Breast epithelium (tissue), 4 donors: ENCODE measurements at regions not wholly inside any gene's neighbourhood (a gene's known extent, or its start where the extent isn't known, plus 50 kb on each side); places are given as distances from the start of the nearest gene placed in this dataset.

Experiments used
- DNase-seq, 2 donors: peaks; one replicate each; pipeline ENCODE4 v3.0.0-alpha.2; 2019; ENCODE audit warnings: low spot score in 2 of 2
- H3K27ac ChIP-seq, 2 donors: fragments of 200-600 bp; sonication (generic) in 1 of 2; one replicate each; pipeline ENCODE4 v1.5.1; 2016 to 2019; ENCODE audit warnings: mild to moderate bottlenecking in 1 of 2
- H3K27me3 ChIP-seq, 2 donors: fragments of 200-600 bp; sonication (generic) in 1 of 2; one replicate each; pipeline versions ENCODE4 v1.5.1 to v1.6.0; 2017 to 2019; ENCODE audit warnings: control low read depth in 1 of 2, mild to moderate bottlenecking in 1 of 2
- H3K36me3 ChIP-seq: fragments of 200-600 bp; one replicate; pipeline ENCODE4 v1.5.1; 2019
- H3K4me1 ChIP-seq, 2 donors: fragments of 200-600 bp; sonication (generic); one replicate each; pipeline ENCODE4 v1.5.1; 2016 to 2019; ENCODE audit warnings: control low read depth in 1 of 2
- H3K4me3 ChIP-seq, 3 donors: fragments of 200-600 bp; sonication (generic); 1 replicate in 2 of 3; 2 replicates in 1 of 3; pipeline ENCODE4 v1.5.1; 2016 to 2019; ENCODE audit warnings: mild to moderate bottlenecking in 3 of 3, moderate library complexity in 2 of 3
- H3K9me3 ChIP-seq, 2 donors: fragments of 200-600 bp; sonication (generic) in 1 of 2; one replicate each; pipeline ENCODE4 v1.5.1; 2016 to 2019; ENCODE audit warnings: control low read depth in 1 of 2
- POLR2A ChIP-seq: fragments of 450-650 bp; IDR thresholded peaks from one replicate; pipeline ENCODE4 v1.6.1; 2016; ENCODE audit warnings: antibody characterized with exemption, mild to moderate bottlenecking, moderate library complexity
- POLR2AphosphoS5 ChIP-seq, 3 donors: sonication (generic); formaldehyde crosslinking; IDR thresholded peaks; one replicate each; pipeline ENCODE4 v1.6.1; 2017; ENCODE audit warnings: antibody characterized with exemption in 3 of 3
- intact Hi-C: fragments of 100-400 bp; cut with DNase I; formaldehyde crosslinking; loops from one replicate; pipeline ENCODE4 v1.15.1; 2023; ENCODE audit warnings: low total_unique reads
- TF ChIP-seq, protein P1 (sequence below), 3 donors: fragments of 450-650 bp; IDR thresholded peaks; one replicate each; pipeline ENCODE4 v1.5.1; 2016 to 2017; ENCODE audit warnings: antibody characterized with exemption in 3 of 3, mild to moderate bottlenecking in 3 of 3, moderate library complexity in 3 of 3

DNA sequence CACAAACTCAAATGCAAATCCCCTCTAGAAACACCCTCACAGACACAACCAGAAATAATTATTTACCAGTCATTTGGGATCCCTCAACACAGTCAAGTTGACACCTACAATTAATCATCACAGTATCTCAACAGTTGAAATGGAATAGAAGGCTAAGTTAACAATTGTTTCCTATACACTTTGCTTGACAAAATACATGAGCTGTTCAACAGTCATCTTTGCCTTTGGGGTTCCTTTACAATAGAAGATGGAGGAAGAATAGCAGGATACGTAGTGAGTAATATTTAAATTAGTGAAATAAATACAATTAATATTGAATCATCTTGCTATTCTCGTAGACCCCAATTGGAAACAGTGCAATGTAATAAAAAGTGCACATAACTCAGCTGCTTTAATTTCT is 487.3 kb upstream of the ADAMTS5 start:
- TF ChIP-seq, protein P1, sequence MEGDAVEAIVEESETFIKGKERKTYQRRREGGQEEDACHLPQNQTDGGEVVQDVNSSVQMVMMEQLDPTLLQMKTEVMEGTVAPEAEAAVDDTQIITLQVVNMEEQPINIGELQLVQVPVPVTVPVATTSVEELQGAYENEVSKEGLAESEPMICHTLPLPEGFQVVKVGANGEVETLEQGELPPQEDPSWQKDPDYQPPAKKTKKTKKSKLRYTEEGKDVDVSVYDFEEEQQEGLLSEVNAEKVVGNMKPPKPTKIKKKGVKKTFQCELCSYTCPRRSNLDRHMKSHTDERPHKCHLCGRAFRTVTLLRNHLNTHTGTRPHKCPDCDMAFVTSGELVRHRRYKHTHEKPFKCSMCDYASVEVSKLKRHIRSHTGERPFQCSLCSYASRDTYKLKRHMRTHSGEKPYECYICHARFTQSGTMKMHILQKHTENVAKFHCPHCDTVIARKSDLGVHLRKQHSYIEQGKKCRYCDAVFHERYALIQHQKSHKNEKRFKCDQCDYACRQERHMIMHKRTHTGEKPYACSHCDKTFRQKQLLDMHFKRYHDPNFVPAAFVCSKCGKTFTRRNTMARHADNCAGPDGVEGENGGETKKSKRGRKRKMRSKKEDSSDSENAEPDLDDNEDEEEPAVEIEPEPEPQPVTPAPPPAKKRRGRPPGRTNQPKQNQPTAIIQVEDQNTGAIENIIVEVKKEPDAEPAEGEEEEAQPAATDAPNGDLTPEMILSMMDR (IDR thresholded peaks at IDR 0.05) = no peak
- TF ChIP-seq POLR2AphosphoS5 (IDR thresholded peaks at IDR 0.05) (no peak), POLR2A (no peak)
- H3K27ac ChIP-seq = no peak overlapping the region
- no peaks in the 10 kb centered on the region for H3K36me3 ChIP-seq
- H3K4me3 ChIP-seq = no peak overlapping the region
- no peak for DNase-seq
- H3K27me3 ChIP-seq = no peaks in the 10 kb centered on the region
- intact Hi-C loops = no loop called here
- no peaks in the 10 kb centered on the region for H3K4me1 ChIP-seq
- H3K9me3 ChIP-seq = no peaks in the 10 kb centered on the region

GRCh38 chr21:27451116-27451515 is 484.2 kb upstream of the ADAMTS5 start:
- DNase-seq = no peak
- no peak for TF ChIP-seq POLR2AphosphoS5 (IDR thresholded peaks at IDR 0.05)
- TF ChIP-seq, protein P1 (IDR thresholded peaks at IDR 0.05) = no peak
- H3K27ac ChIP-seq = no peak overlapping the region
- no peak overlapping the region for H3K4me3 ChIP-seq
- H3K9me3 ChIP-seq = no peaks in the 10 kb centered on the region
- no peaks in the 10 kb centered on the region for H3K36me3 ChIP-seq
- H3K27me3 ChIP-seq = no peaks in the 10 kb centered on the region
- H3K4me1 ChIP-seq = no peaks in the 10 kb centered on the region
- intact Hi-C loops = no loop called here

- no peaks in the 10 kb centered on the region for H3K4me1 ChIP-seq
- intact Hi-C loops = no loop called here
Measured at GRCh38 chr21:27450216-27450615, 483.3 kb upstream of the ADAMTS5 start.

DNA sequence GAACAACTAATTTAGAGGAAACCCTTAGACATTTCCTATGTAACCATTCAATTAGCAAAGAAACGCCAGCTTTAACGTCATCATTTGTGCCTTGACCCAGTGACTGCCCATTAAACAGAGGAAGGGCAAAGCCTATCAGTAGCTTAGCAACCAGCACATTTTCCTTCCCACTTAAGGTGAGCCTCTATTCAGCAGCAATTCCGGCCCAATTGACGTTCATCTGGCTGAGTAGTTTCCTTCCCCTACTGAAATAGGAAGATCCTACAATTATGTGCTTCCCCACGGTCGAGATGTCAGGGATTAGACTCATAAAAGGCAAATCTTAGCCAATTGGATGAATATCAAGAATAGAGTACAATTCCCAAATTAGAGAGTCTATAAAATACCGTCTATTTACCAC is 482.1 kb upstream of the ADAMTS5 start:
- TF ChIP-seq POLR2A (no peak), POLR2AphosphoS5 (IDR thresholded peaks at IDR 0.05) (peak in 1 of 3 donors; percentile 31)
- H3K27ac ChIP-seq = no peak overlapping the region
- intact Hi-C loops = no loop called here
- H3K9me3 ChIP-seq = no peaks in the 10 kb centered on the region
- H3K27me3 ChIP-seq = no peaks in the 10 kb centered on the region
- no peak overlapping the region for H3K4me3 ChIP-seq
- H3K36me3 ChIP-seq = no peaks in the 10 kb centered on the region
- H3K4me1 ChIP-seq = no peaks in the 10 kb centered on the region
- no peak for DNase-seq

More at GRCh38 chr21:27450216-27450615, 483.3 kb upstream of the ADAMTS5 start:
- Histone ChIP-seq H3K9me3 (no peaks in the 10 kb centered on the region), H3K4me3 (no peak overlapping the region), H3K36me3 (no peaks in the 10 kb centered on the region), H3K27ac (no peak overlapping the region), H3K27me3 (no peaks in the 10 kb centered on the region)
- TF ChIP-seq, protein P1 (IDR thresholded peaks at IDR 0.05) = no peak
- TF ChIP-seq POLR2A (no peak), POLR2AphosphoS5 (IDR thresholded peaks at IDR 0.05) (no peak)
- no peak for DNase-seq

DNA sequence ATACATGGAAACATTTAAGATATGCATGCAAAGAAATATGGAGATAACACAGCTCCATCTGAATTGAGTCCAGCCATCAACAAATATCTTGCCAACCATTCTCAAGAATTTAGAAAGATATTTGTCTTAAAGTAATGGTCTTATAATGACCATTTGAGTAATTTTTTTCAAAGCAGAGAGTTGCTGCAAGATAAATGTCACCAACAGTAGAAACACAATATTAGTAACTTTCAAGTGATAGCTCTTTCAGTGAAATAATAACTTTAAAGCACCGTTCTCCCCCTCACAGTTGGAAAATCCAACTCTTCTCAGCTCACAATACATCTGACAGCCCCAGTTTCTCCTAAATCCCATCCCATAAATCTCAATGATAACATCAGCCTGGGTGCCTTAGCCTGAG is 481.0 kb upstream of the ADAMTS5 start:
- intact Hi-C loops = no loop called here
- Histone ChIP-seq H3K4me3 (no peak overlapping the region), H3K36me3 (no peaks in the 10 kb centered on the region), H3K27me3 (no peaks in the 10 kb centered on the region), H3K27ac (peak overlapping the region in 1 of 2 donors; percentile 38), H3K9me3 (no peaks in the 10 kb centered on the region), H3K4me1 (no peaks in the 10 kb centered on the region)
- TF ChIP-seq, protein P1 (IDR thresholded peaks at IDR 0.05) = no peak
- TF ChIP-seq POLR2AphosphoS5 (IDR thresholded peaks at IDR 0.05) = no peak
- DNase-seq = no peak
